ENCODE measurements at regions not wholly inside any gene's neighbourhood (a gene's known extent, or its start where the extent isn't known, plus 50 kb on each side); places are given as distances from the start of the nearest gene placed in this dataset.

DNA sequence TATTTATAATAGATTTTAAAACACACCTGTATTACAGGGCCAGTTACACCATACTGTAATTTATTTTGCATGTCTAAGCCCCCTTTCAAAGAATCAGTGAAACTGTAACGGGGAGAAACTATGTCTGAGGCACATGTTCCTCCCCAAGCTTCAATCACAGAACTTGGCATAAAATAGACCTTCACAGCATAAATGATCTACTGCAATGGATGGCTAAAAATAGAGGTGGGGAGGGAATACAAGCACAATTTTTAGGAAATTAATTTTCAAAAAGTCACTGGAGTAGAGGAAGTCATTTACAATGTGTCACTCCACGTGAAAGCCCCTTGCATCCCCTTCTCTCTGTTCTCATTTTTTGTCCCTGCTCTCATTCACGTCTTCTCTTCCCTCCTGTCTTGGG lies 385.2 kb downstream of the TNS3 start:
- DNase-seq (ENCODE audit: unreplicated experiment), result no peak
- no peaks in the 10 kb centered on the region for H3K9me3 Mint-ChIP-seq (ENCODE audit: unreplicated experiment)
- TF ChIP-seq, protein P1, sequence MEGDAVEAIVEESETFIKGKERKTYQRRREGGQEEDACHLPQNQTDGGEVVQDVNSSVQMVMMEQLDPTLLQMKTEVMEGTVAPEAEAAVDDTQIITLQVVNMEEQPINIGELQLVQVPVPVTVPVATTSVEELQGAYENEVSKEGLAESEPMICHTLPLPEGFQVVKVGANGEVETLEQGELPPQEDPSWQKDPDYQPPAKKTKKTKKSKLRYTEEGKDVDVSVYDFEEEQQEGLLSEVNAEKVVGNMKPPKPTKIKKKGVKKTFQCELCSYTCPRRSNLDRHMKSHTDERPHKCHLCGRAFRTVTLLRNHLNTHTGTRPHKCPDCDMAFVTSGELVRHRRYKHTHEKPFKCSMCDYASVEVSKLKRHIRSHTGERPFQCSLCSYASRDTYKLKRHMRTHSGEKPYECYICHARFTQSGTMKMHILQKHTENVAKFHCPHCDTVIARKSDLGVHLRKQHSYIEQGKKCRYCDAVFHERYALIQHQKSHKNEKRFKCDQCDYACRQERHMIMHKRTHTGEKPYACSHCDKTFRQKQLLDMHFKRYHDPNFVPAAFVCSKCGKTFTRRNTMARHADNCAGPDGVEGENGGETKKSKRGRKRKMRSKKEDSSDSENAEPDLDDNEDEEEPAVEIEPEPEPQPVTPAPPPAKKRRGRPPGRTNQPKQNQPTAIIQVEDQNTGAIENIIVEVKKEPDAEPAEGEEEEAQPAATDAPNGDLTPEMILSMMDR (IDR thresholded peaks at IDR 0.05; ENCODE audit: unreplicated experiment), result no peak

DNA sequence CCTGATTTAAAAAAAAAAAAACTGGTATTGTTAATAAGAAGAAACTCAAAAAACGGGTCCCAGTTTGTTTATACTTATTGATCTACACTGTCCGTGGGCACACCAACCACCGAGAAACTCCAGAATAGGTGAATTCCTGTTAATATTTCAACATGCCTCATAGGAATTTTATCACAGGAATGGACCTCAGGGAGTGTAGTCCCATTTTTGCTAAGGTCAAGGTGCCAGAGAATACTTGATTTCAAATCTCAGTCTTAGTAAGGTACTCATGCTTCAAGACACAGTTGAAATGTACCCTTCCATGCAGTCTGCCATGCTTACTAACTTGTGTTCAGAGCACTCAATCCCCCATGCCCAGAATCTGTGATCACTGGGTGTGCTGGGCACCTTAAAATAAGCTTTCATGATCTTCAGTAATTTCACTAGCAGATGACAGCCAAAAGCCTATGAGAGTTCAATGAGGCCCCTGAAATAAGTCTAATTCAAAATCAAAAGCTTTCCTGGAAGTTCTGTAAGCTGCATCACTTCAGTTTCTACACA lies 385.7 kb downstream of the TNS3 start:
- no peak for DNase-seq (ENCODE audit: unreplicated experiment)
- no peak overlapping the region for H3K4me3 Mint-ChIP-seq (ENCODE audit: unreplicated experiment)
- no peaks in the 10 kb centered on the region for H3K27me3 Mint-ChIP-seq (ENCODE audit: insufficient read depth, unreplicated experiment)
- H3K9me3 Mint-ChIP-seq (ENCODE audit: unreplicated experiment), result no peaks in the 10 kb centered on the region
- H3K27ac Mint-ChIP-seq (ENCODE audit: low read depth, unreplicated experiment), result no peak overlapping the region
- TF ChIP-seq, protein P1 (IDR thresholded peaks at IDR 0.05; ENCODE audit: unreplicated experiment), result no peak
- H3K4me1 Mint-ChIP-seq (ENCODE audit: insufficient read depth, unreplicated experiment), result no peaks in the 10 kb centered on the region
- no TSS peak for BruUV-seq (replicated peaks)
- no peaks in the 10 kb centered on the region for H3K36me3 Mint-ChIP-seq (ENCODE audit: insufficient read depth, unreplicated experiment)
- intact Hi-C loops (cut with micrococcal nuclease), result no loop called here
- POLR2A ChIA-PET, result no interaction called here
- CTCF ChIA-PET, result no interaction called here

More for the DNA sequence above, 385.2 kb downstream of the TNS3 start:
- H3K4me3 Mint-ChIP-seq (ENCODE audit: unreplicated experiment), result no peak overlapping the region
- ChIA-PET CTCF (no interaction called here), POLR2A (no interaction called here)
- H3K27me3 Mint-ChIP-seq (ENCODE audit: insufficient read depth, unreplicated experiment), result no peaks in the 10 kb centered on the region
- no peaks in the 10 kb centered on the region for H3K4me1 Mint-ChIP-seq (ENCODE audit: insufficient read depth, unreplicated experiment)
- no peaks in the 10 kb centered on the region for H3K36me3 Mint-ChIP-seq (ENCODE audit: insufficient read depth, unreplicated experiment)
- no TSS peak for BruUV-seq (replicated peaks)
- no peak overlapping the region for H3K27ac Mint-ChIP-seq (ENCODE audit: low read depth, unreplicated experiment)
- intact Hi-C loops (cut with micrococcal nuclease), result no loop called here

DNA sequence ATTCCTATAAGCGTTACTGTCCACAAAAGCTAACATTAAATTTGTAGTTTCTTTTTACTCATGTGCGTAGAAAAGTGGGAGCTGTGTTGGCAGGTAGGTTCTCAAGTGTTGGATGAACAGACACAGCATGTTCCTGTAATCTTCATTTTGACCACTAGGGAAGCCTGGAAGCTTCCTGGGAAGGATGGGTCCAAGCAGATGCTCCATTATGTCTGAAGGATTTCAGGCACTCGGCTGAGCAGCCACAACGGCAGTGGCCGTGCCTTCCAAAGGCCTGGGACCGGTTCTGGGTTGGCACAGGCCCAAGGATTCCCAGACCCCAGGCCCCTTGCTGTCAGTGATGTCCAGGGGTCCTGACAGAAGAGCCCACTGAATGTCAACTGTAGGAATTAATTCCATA lies 386.3 kb downstream of the TNS3 start:
- no peaks in the 10 kb centered on the region for H3K9me3 Mint-ChIP-seq (ENCODE audit: unreplicated experiment)
- no TSS peak for BruUV-seq (replicated peaks)
- no peaks in the 10 kb centered on the region for H3K36me3 Mint-ChIP-seq (ENCODE audit: insufficient read depth, unreplicated experiment)
- TF ChIP-seq, protein P1 (IDR thresholded peaks at IDR 0.05; ENCODE audit: unreplicated experiment), result no peak
- no peak overlapping the region for H3K27ac Mint-ChIP-seq (ENCODE audit: low read depth, unreplicated experiment)
- CTCF ChIA-PET, result no interaction called here
- H3K27me3 Mint-ChIP-seq (ENCODE audit: insufficient read depth, unreplicated experiment), result peaks cover 4% of the 10 kb centered on the region
- H3K4me1 Mint-ChIP-seq (ENCODE audit: insufficient read depth, unreplicated experiment), result no peaks in the 10 kb centered on the region
- DNase-seq (ENCODE audit: unreplicated experiment), result no peak
- POLR2A ChIA-PET, result no interaction called here
- H3K4me3 Mint-ChIP-seq (ENCODE audit: unreplicated experiment), result no peak overlapping the region
- intact Hi-C loops (cut with micrococcal nuclease), result no loop called here

GRCh38 chr7:47194516-47195057 lies 387.3 kb downstream of the TNS3 start:
- no peaks in the 10 kb centered on the region for H3K4me1 Mint-ChIP-seq (ENCODE audit: insufficient read depth, unreplicated experiment)
- ChIA-PET POLR2A (no interaction called here), CTCF (interaction anchor here (0.7 kb wide), 2 partner anchors 231 to 1313 kb away, joined by 3 read pairs; no protein-coding TSS in a partner anchor)
- H3K36me3 Mint-ChIP-seq (ENCODE audit: insufficient read depth, unreplicated experiment), result no peaks in the 10 kb centered on the region
- no peak for DNase-seq (ENCODE audit: unreplicated experiment)
- no peak overlapping the region for H3K4me3 Mint-ChIP-seq (ENCODE audit: unreplicated experiment)
- TF ChIP-seq, protein P1 (IDR thresholded peaks at IDR 0.05; ENCODE audit: unreplicated experiment), result no peak
- no peaks in the 10 kb centered on the region for H3K9me3 Mint-ChIP-seq (ENCODE audit: unreplicated experiment)
- intact Hi-C loops (cut with micrococcal nuclease), result no loop called here
- peaks cover 12% of the 10 kb centered on the region for H3K27me3 Mint-ChIP-seq (ENCODE audit: insufficient read depth, unreplicated experiment)
- BruUV-seq (replicated peaks), result no TSS peak
- no peak overlapping the region for H3K27ac Mint-ChIP-seq (ENCODE audit: low read depth, unreplicated experiment)
